Astrocyte (in vitro differentiated cells and primary cell): ENCODE measurements at regions not wholly inside any gene's neighbourhood (a gene's known extent, or its start where the extent isn't known, plus 50 kb on each side); places are given as distances from the start of the nearest gene placed in this dataset.

Experiments
- DNase-seq: peaks from one replicate; pipeline ENCODE4 v3.0.0-alpha.2; 2010; ENCODE audit warnings: low read depth
- FAIRE-seq: peaks from 2 replicates; lab custom pipeline; 2011; peaks lifted over from hg19 to GRCh38; lab: Jason Lieb, UNC
- H2AFZ ChIP-seq: 2 replicates; pipeline ENCODE4 v1.6.0; 2012; ENCODE audit warnings: low read depth, low read length, inconsistent platforms
- H3K27ac ChIP-seq: 2 replicates; pipeline ENCODE4 v1.5.1; 2011; ENCODE audit warnings: low read depth, low read length, inconsistent platforms
- H3K27me3 ChIP-seq: 2 replicates; pipeline ENCODE4 v1.6.0; 2011; ENCODE audit warnings: low read length, inconsistent platforms; ENCODE audit not compliant: insufficient read depth
- H3K36me3 ChIP-seq: 2 replicates; pipeline ENCODE4 v1.5.1; 2011; ENCODE audit warnings: low read length, inconsistent platforms; ENCODE audit not compliant: insufficient read depth
- H3K4me1 ChIP-seq: 2 replicates; pipeline ENCODE4 v1.5.1; 2011; ENCODE audit warnings: low read length, inconsistent platforms; ENCODE audit not compliant: insufficient read depth
- H3K4me2 ChIP-seq: 2 replicates; pipeline ENCODE4 v1.6.0; 2012; ENCODE audit warnings: low read length, inconsistent platforms
- H3K4me3 ChIP-seq: 2 replicates; pipeline ENCODE4 v1.5.1; 2011; ENCODE audit warnings: low read depth, mild to moderate bottlenecking, low read length, inconsistent platforms; ENCODE audit not compliant: insufficient read depth
- H3K79me2 ChIP-seq: 2 replicates; pipeline ENCODE4 v1.6.0; 2012; ENCODE audit warnings: mild to moderate bottlenecking, low read length, inconsistent platforms; ENCODE audit not compliant: insufficient read depth
- H3K9ac ChIP-seq: 2 replicates; pipeline ENCODE4 v1.6.0; 2012; ENCODE audit warnings: mild to moderate bottlenecking, low read length, inconsistent platforms
- H3K9me3 ChIP-seq: 2 replicates; pipeline ENCODE4 v1.5.1; 2012; ENCODE audit warnings: low read depth, mild to moderate bottlenecking, low read length, inconsistent platforms; ENCODE audit not compliant: insufficient read depth
- H4K20me1 ChIP-seq: 2 replicates; pipeline ENCODE4 v1.6.0; 2012; ENCODE audit warnings: low read length, inconsistent platforms; ENCODE audit not compliant: insufficient read depth
- H3K27ac Mint-ChIP-seq: one replicate; pipeline ENCODE4 v1.8.0; 2021; ENCODE audit warnings: mild to moderate bottlenecking, mixed read lengths; ENCODE audit not compliant: unreplicated experiment
- H3K27me3 Mint-ChIP-seq: one replicate; pipeline ENCODE4 v1.8.0; 2021; ENCODE audit warnings: low read depth, mixed read lengths; ENCODE audit not compliant: unreplicated experiment
- H3K36me3 Mint-ChIP-seq: one replicate; pipeline ENCODE4 v1.8.0; 2021; ENCODE audit warnings: low read depth, mixed read lengths; ENCODE audit not compliant: unreplicated experiment
- H3K4me1 Mint-ChIP-seq: one replicate; pipeline ENCODE4 v1.8.0; 2021; ENCODE audit warnings: low read depth, mixed read lengths; ENCODE audit not compliant: unreplicated experiment
- H3K4me3 Mint-ChIP-seq: one replicate; pipeline ENCODE4 v1.8.0; 2021; ENCODE audit warnings: mild to moderate bottlenecking, moderate library complexity, mixed read lengths; ENCODE audit not compliant: unreplicated experiment
- H3K9me3 Mint-ChIP-seq: one replicate; pipeline ENCODE4 v1.8.0; 2021; ENCODE audit warnings: mild to moderate bottlenecking, mixed read lengths; ENCODE audit not compliant: unreplicated experiment
- EZH2 ChIP-seq: IDR thresholded peaks from 2 replicates; pipeline ENCODE4 v1.6.1; 2012; ENCODE audit warnings: mild to moderate bottlenecking, low read length, inconsistent platforms; ENCODE audit not compliant: insufficient read depth
- TF ChIP-seq, protein P1 (sequence below): IDR thresholded peaks from 2 replicates; pipeline ENCODE4 v1.5.1; 2011; ENCODE audit warnings: low read depth, mild to moderate bottlenecking, inconsistent platforms, low read length, moderate library complexity; ENCODE audit not compliant: insufficient read depth

- FAIRE-seq (no peak), DNase-seq (no peak)
- Histone ChIP-seq H3K4me1 (no peaks in the 10 kb centered on the region), H3K27me3 (peaks cover 2% of the 10 kb centered on the region), H3K36me3 (no peaks in the 10 kb centered on the region), H3K4me3 (no peak overlapping the region), H3K9me3 (no peaks in the 10 kb centered on the region), H3K27ac (no peak overlapping the region), H3K4me2 (no peak overlapping the region), H3K79me2 (no peaks in the 10 kb centered on the region), H2AFZ (no peak overlapping the region), H3K9ac (no peak overlapping the region), H4K20me1 (no peaks in the 10 kb centered on the region)
- Mint-ChIP-seq H3K36me3 (no peaks in the 10 kb centered on the region), H3K4me1 (no peaks in the 10 kb centered on the region), H3K9me3 (no peaks in the 10 kb centered on the region), H3K27me3 (peaks cover 5% of the 10 kb centered on the region), H3K27ac (no peak overlapping the region), H3K4me3 (no peak overlapping the region)
- TF ChIP-seq, protein P1, sequence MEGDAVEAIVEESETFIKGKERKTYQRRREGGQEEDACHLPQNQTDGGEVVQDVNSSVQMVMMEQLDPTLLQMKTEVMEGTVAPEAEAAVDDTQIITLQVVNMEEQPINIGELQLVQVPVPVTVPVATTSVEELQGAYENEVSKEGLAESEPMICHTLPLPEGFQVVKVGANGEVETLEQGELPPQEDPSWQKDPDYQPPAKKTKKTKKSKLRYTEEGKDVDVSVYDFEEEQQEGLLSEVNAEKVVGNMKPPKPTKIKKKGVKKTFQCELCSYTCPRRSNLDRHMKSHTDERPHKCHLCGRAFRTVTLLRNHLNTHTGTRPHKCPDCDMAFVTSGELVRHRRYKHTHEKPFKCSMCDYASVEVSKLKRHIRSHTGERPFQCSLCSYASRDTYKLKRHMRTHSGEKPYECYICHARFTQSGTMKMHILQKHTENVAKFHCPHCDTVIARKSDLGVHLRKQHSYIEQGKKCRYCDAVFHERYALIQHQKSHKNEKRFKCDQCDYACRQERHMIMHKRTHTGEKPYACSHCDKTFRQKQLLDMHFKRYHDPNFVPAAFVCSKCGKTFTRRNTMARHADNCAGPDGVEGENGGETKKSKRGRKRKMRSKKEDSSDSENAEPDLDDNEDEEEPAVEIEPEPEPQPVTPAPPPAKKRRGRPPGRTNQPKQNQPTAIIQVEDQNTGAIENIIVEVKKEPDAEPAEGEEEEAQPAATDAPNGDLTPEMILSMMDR = no peak
- TF ChIP-seq EZH2 = no peak
These were observed 419.5 kb upstream of the PSMD7 start for GRCh38 chr16:73877150-73877549.

DNA sequence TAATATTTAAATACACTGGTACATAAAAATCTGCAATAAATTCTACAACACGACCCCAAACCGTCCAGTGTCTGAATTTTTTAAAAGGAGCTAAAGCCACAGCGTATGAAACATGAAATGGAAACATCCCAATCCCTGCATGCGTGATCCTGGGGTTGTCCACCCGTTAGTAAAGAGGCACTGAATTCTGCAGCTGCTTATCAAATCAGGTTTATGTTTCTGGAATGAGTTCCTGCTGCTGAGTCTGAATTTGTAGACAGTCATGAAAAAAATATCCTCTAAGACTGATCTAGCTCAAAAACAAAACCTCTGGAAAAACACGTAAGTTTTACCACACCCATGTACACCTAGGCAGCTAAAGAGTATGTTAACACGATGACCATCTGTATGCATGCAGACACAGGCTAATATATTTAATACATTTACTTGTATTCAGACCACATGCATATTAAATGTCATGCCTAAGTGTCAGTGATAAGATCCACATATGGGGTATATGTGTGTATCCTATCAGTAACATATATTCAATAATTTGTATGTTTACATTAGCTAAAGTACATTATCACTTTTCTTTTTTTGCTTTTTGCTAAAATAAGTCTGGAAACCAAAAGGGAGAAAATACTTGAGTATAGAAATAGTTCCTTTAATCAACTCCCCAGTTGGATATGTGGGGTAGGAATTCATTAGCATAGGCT is 420.5 kb upstream of the PSMD7 start:
- Histone ChIP-seq H3K4me1 (no peaks in the 10 kb centered on the region), H2AFZ (no peak overlapping the region), H4K20me1 (no peaks in the 10 kb centered on the region), H3K27me3 (no peaks in the 10 kb centered on the region), H3K4me2 (no peak overlapping the region), H3K79me2 (no peaks in the 10 kb centered on the region), H3K27ac (no peak overlapping the region), H3K36me3 (no peaks in the 10 kb centered on the region), H3K9me3 (no peaks in the 10 kb centered on the region), H3K4me3 (no peak overlapping the region), H3K9ac (no peak overlapping the region)
- no peaks in the 10 kb centered on the region for H3K9me3 Mint-ChIP-seq
- H3K4me3 Mint-ChIP-seq = no peak overlapping the region
- TF ChIP-seq, protein P1 = no peak
- TF ChIP-seq EZH2 = no peak
- H3K27ac Mint-ChIP-seq = no peak overlapping the region
- FAIRE-seq (no peak), DNase-seq (no peak)
- H3K27me3 Mint-ChIP-seq = peaks cover 5% of the 10 kb centered on the region
- no peaks in the 10 kb centered on the region for H3K36me3 Mint-ChIP-seq
- no peaks in the 10 kb centered on the region for H3K4me1 Mint-ChIP-seq

DNA sequence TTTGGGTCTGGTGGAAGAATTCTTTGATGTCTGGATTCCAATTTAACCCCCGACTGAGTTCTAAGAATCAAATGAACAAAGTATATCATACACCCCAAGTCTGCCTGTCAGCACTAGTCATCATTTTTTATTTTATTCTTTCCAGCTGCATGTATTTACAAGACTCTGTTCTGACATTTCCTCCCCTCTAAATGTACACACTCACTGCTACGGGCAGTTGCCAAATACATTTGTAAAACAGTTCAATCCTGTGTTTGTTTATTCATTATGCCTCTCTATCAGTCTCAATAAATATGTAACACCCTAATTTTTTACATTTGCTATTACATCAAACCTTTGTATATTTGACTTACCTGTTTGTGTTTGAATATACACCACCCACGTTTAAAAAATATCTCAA is 422.3 kb upstream of the PSMD7 start:
- Histone ChIP-seq H3K27ac (no peak overlapping the region), H3K79me2 (no peaks in the 10 kb centered on the region), H3K4me1 (no peaks in the 10 kb centered on the region), H3K9me3 (no peaks in the 10 kb centered on the region), H4K20me1 (no peaks in the 10 kb centered on the region), H3K4me2 (no peak overlapping the region), H3K36me3 (no peaks in the 10 kb centered on the region), H3K9ac (no peak overlapping the region), H2AFZ (no peak overlapping the region), H3K27me3 (no peaks in the 10 kb centered on the region), H3K4me3 (no peak overlapping the region)
- no peaks in the 10 kb centered on the region for H3K27me3 Mint-ChIP-seq
- FAIRE-seq (no peak), DNase-seq (no peak)
- TF ChIP-seq, protein P1 = no peak
- TF ChIP-seq EZH2 = no peak
- H3K4me1 Mint-ChIP-seq = no peaks in the 10 kb centered on the region
- no peaks in the 10 kb centered on the region for H3K9me3 Mint-ChIP-seq
- no peak overlapping the region for H3K27ac Mint-ChIP-seq
- H3K4me3 Mint-ChIP-seq = no peak overlapping the region
- no peaks in the 10 kb centered on the region for H3K36me3 Mint-ChIP-seq
